ENCODE measurements at regions not wholly inside any gene's neighbourhood (a gene's known extent, or its start where the extent isn't known, plus 50 kb on each side); places are given as distances from the start of the nearest gene placed in this dataset.
"Not testable (repeated sequence)": the region's sequence is repeated elsewhere in the genome, so short reads cannot be mapped to it uniquely, and the experiment has no call there.

DNA sequence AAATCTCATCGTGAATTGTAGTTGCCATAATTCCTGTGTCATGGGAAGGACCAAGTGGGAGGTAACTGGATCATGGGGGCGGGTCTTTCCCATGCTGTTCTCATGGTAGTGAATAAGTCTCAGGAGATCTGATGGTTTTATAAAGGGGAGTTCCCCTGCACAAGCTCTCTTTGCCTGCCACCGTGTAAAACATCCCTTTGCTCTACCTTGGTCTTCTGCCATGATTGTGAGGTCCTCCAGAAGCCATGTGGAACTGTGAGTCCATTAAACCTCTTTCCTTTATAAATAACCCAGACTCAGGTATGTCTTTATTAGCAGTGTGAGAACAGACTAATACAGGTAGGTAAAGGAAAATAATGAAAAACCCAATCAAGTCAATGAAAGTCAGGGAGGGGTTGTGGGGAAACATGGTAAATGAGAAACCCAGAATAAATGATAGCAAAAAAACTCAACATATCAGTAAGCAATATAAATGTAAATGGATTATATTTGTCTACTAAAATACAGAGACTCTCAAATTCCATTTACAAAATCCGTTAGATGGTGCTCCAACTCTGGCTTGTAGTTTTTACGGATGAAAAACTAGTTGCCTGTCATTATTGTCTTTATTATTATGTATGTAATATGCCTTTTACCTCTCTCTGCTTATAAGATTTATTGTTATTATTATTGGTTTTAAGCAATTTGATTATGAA is 98.9 kb upstream of the NDUFV2 start:
- Histone ChIP-seq H3K4me3 (ENCODE audit: severe bottlenecking) (no peak overlapping the region), H3K9me3 (ENCODE audit: severe bottlenecking) (no peaks in the 10 kb centered on the region), H3K36me3 (ENCODE audit: low read depth) (no peaks in the 10 kb centered on the region), H3K27me3 (ENCODE audit: insufficient read depth, poor library complexity, severe bottlenecking) (no peaks in the 10 kb centered on the region), H3K4me1 (ENCODE audit: insufficient read depth, poor library complexity, severe bottlenecking) (peaks cover 9% of the 10 kb centered on the region), H3K27ac (ENCODE audit: poor library complexity, severe bottlenecking) (no peak overlapping the region)
- no peak for DNase-seq (ENCODE audit: low spot score)
- TF ChIP-seq CTCF (IDR thresholded peaks at IDR 0.05; ENCODE audit: poor library complexity, severe bottlenecking) = no peak
- ATAC-seq (ENCODE audit: low read depth) = no peak

DNA sequence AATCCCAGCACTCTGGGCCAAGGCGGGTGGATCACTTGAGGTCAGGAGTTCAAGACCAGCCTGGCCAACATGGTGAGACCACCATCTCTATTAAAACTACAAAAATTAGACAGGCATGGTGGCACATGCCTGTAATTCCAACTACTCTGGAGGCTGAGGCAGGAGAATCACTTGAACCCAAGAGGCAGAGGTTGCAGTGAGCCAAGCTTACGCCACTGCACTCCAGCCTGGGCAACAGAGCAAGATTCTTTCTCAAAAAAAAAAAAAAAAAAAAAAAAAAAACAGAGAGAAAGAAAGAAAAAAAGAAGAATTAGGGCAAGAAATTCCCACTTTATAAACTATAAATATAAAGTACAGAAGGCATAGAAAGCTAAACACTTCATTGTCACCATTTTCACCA is 98.2 kb upstream of the NDUFV2 start:
- not testable (repeated sequence) for H3K4me3 ChIP-seq (ENCODE audit: severe bottlenecking); DNase-seq (ENCODE audit: low spot score); ATAC-seq (ENCODE audit: low read depth); H3K27ac ChIP-seq (ENCODE audit: poor library complexity, severe bottlenecking); H3K36me3 ChIP-seq (ENCODE audit: low read depth); H3K27me3 ChIP-seq (ENCODE audit: insufficient read depth, poor library complexity, severe bottlenecking); H3K9me3 ChIP-seq (ENCODE audit: severe bottlenecking); H3K4me1 ChIP-seq (ENCODE audit: insufficient read depth, poor library complexity, severe bottlenecking)

DNA sequence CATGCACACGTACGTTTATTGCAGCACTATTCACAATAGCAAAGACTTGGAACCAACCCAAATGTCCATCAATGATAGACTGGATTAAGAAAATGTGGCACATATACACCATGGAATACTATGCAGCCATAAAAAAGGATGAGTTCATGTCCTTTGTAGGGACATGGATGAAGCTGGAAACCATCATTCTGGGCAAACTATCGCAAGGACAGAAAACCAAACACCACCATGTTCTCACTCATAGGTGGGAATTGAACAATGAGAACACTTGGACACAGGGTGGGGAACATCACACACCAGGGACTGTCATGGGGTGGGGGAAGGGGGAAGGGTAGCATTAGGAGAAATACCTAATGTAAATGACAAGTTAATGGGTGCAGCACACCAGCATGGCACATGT is 94.8 kb upstream of the NDUFV2 start:
- H3K27ac ChIP-seq (ENCODE audit: poor library complexity, severe bottlenecking); ATAC-seq (ENCODE audit: low read depth); H3K4me1 ChIP-seq (ENCODE audit: insufficient read depth, poor library complexity, severe bottlenecking); H3K27me3 ChIP-seq (ENCODE audit: insufficient read depth, poor library complexity, severe bottlenecking); DNase-seq (ENCODE audit: low spot score); H3K4me3 ChIP-seq (ENCODE audit: severe bottlenecking); H3K36me3 ChIP-seq (ENCODE audit: low read depth); H3K9me3 ChIP-seq (ENCODE audit: severe bottlenecking): not testable (repeated sequence)

- no peak overlapping the region for H3K4me3 ChIP-seq (ENCODE audit: severe bottlenecking)
- ATAC-seq (ENCODE audit: low read depth) (no peak), DNase-seq (ENCODE audit: low spot score) (no peak)
- no peaks in the 10 kb centered on the region for H3K4me1 ChIP-seq (ENCODE audit: insufficient read depth, poor library complexity, severe bottlenecking)
- no peak for TF ChIP-seq CTCF (IDR thresholded peaks at IDR 0.05; ENCODE audit: poor library complexity, severe bottlenecking)
- H3K27me3 ChIP-seq (ENCODE audit: insufficient read depth, poor library complexity, severe bottlenecking) = no peaks in the 10 kb centered on the region
- H3K36me3 ChIP-seq (ENCODE audit: low read depth) = no peaks in the 10 kb centered on the region
- H3K27ac ChIP-seq (ENCODE audit: poor library complexity, severe bottlenecking) = no peak overlapping the region
- H3K9me3 ChIP-seq (ENCODE audit: severe bottlenecking) = no peaks in the 10 kb centered on the region
These were observed 94.2 kb upstream of the NDUFV2 start for GRCh38 chr18:9008200-9008708.

DNA sequence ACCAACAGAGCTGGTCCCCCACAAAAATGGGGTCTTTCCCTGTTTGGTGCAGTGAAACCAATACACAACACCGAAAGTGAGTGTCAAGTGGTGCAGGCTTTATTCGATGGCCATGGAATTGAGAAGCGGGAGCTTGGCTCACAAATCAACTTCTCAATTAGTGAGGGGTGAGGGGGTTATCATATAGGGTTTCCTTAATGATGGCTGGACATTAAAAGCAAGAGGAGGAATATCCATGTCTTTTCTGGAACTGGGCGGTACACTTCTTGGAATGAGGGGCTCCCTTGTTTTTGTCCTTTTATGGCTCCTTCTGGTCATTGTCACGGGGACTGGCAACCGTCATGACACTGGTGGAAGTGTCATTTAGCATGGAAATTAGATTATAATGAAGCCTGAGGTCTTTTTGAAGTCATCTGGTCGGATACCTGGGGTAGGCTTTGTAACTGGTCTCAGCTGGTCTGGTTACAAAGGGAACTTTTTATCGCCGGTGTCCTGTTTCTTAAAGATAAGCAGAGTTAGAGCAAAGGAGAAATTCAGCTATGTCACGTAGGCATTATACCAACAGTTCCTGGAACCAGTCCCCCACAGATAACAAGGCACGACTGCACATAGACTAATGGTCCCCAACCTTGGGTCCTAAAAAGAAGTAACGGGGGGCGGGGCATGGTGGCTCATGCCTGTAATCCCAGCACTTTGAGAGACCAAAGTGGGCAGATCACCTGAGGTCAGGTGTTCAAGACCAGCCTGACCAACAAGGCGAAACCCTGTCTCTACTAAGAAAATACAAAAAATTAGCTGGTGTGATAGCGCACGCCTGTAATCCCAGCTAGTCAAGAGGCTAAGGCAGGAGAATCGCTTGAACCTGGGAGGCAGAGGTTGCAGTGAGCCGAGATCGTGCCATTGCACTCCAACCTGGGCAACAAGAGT is 93.5 kb upstream of the NDUFV2 start:
- DNase-seq (ENCODE audit: low spot score) (no peak), ATAC-seq (ENCODE audit: low read depth) (no peak)
- TF ChIP-seq CTCF (IDR thresholded peaks at IDR 0.05; ENCODE audit: poor library complexity, severe bottlenecking) = no peak
- no peak overlapping the region for H3K27ac ChIP-seq (ENCODE audit: poor library complexity, severe bottlenecking)
- no peaks in the 10 kb centered on the region for H3K9me3 ChIP-seq (ENCODE audit: severe bottlenecking)
- H3K27me3 ChIP-seq (ENCODE audit: insufficient read depth, poor library complexity, severe bottlenecking) = no peaks in the 10 kb centered on the region
- H3K4me1 ChIP-seq (ENCODE audit: insufficient read depth, poor library complexity, severe bottlenecking) = no peaks in the 10 kb centered on the region
- H3K36me3 ChIP-seq (ENCODE audit: low read depth) = no peaks in the 10 kb centered on the region
- H3K4me3 ChIP-seq (ENCODE audit: severe bottlenecking) = no peak overlapping the region

Measured in RWPE2 (cell line).